ENCODE measurements at regions not wholly inside any gene's neighbourhood (a gene's known extent, or its start where the extent isn't known, plus 50 kb on each side); places are given as distances from the start of the nearest gene placed in this dataset.

DNA sequence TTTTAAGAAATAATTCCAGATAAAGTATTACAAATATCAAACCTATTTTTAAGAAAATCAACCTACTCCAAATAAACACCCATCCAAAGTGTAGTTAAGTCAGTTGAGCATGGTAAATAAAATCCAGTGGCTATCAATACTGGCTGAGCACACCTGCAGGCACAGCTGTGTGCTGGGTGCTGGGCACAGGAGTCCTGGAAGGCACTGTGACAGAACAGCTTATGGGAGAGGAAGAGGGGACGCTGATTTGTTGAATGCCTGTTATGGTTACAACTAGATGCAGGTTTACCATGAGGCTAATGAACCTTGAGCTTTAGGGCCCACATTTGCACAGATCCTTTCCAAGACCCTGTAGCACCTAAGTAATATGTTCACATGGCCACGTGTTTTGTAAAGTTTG is 202.7 kb downstream of the MTX2 start:
- TF ChIP-seq SP1 (IDR thresholded peaks at IDR 0.05) (no peak), SUZ12 (IDR thresholded peaks at IDR 0.05) (no peak), FOXM1 (IDR thresholded peaks at IDR 0.05; ENCODE audit: borderline replicate concordance) (no peak), BHLHE40 (IDR thresholded peaks at IDR 0.05; ENCODE audit: borderline replicate concordance) (no peak), ZNF384 (IDR thresholded peaks at IDR 0.05) (no peak), HDGF (IDR thresholded peaks at IDR 0.05; ENCODE audit: borderline replicate concordance) (no peak), FOXA1 (IDR thresholded peaks at IDR 0.05) (no peak), L3MBTL2 (conservative IDR thresholded peaks at IDR 0.05) (no peak), TARDBP (IDR thresholded peaks at IDR 0.05) (no peak), ARNT (IDR thresholded peaks at IDR 0.05) (no peak), FOXK2 (IDR thresholded peaks at IDR 0.05) (no peak), ELF4 (IDR thresholded peaks at IDR 0.05) (no peak), LEF1 (IDR thresholded peaks at IDR 0.05; ENCODE audit: borderline replicate concordance) (no peak)
- TF ChIP-seq, protein P1, sequence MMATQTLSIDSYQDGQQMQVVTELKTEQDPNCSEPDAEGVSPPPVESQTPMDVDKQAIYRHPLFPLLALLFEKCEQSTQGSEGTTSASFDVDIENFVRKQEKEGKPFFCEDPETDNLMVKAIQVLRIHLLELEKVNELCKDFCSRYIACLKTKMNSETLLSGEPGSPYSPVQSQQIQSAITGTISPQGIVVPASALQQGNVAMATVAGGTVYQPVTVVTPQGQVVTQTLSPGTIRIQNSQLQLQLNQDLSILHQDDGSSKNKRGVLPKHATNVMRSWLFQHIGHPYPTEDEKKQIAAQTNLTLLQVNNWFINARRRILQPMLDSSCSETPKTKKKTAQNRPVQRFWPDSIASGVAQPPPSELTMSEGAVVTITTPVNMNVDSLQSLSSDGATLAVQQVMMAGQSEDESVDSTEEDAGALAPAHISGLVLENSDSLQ (IDR thresholded peaks at IDR 0.05): no peak

Data from HEK293T (cell line).